ENCODE measurements at regions not wholly inside any gene's neighbourhood (a gene's known extent, or its start where the extent isn't known, plus 50 kb on each side); places are given as distances from the start of the nearest gene placed in this dataset.

- H3K4me3 ChIP-seq (ENCODE audit: low read depth, low read length), result no peak overlapping the region
- no peak for DNase-seq (ENCODE audit: low read depth)
- TF ChIP-seq CTCF (IDR thresholded peaks at IDR 0.05; ENCODE audit: low read depth, low read length, missing control alignments), result no peak
Observed at GRCh38 chr4:160161026-160161425, 1058.1 kb downstream of the RAPGEF2 start.

GRCh38 chr4:160175064-160175643, 1072.3 kb downstream of the RAPGEF2 start:
- TF ChIP-seq CTCF (IDR thresholded peaks at IDR 0.05; ENCODE audit: low read depth, low read length, missing control alignments), result no peak
- DNase-seq (ENCODE audit: low read depth), result no peak
- no peak overlapping the region for H3K4me3 ChIP-seq (ENCODE audit: low read depth, low read length)

- no peak for TF ChIP-seq CTCF (IDR thresholded peaks at IDR 0.05; ENCODE audit: low read depth, low read length, missing control alignments)
- no peak for DNase-seq (ENCODE audit: low read depth)
- H3K4me3 ChIP-seq (ENCODE audit: low read depth, low read length), result no peak overlapping the region
Observed at GRCh38 chr4:160180211-160180610, 1077.3 kb downstream of the RAPGEF2 start.

GRCh38 chr4:160182727-160183126, 1079.8 kb downstream of the RAPGEF2 start:
- TF ChIP-seq CTCF (IDR thresholded peaks at IDR 0.05; ENCODE audit: low read depth, low read length, missing control alignments), result no peak
- no peak overlapping the region for H3K4me3 ChIP-seq (ENCODE audit: low read depth, low read length)
- no peak for DNase-seq (ENCODE audit: low read depth)

- TF ChIP-seq CTCF (IDR thresholded peaks at IDR 0.05; ENCODE audit: low read depth, low read length, missing control alignments), result no peak
- no peak overlapping the region for H3K4me3 ChIP-seq (ENCODE audit: low read depth, low read length)
- DNase-seq (ENCODE audit: low read depth), result no peak
Observed at GRCh38 chr4:160184884-160185283, 1082.0 kb downstream of the RAPGEF2 start.

- DNase-seq (ENCODE audit: low read depth), result no peak
- TF ChIP-seq CTCF (IDR thresholded peaks at IDR 0.05; ENCODE audit: low read depth, low read length, missing control alignments), result no peak
- H3K4me3 ChIP-seq (ENCODE audit: low read depth, low read length), result no peak overlapping the region
Observed at GRCh38 chr4:160193787-160194186, 1090.9 kb downstream of the RAPGEF2 start.

GRCh38 chr4:160194716-160195115, 1091.8 kb downstream of the RAPGEF2 start:
- no peak for DNase-seq (ENCODE audit: low read depth)
- no peak for TF ChIP-seq CTCF (IDR thresholded peaks at IDR 0.05; ENCODE audit: low read depth, low read length, missing control alignments)
- H3K4me3 ChIP-seq (ENCODE audit: low read depth, low read length), result no peak overlapping the region
